H1 (cell line): ENCODE measurements at regions not wholly inside any gene's neighbourhood (a gene's known extent, or its start where the extent isn't known, plus 50 kb on each side); places are given as distances from the start of the nearest gene placed in this dataset.
"Not testable (repeated sequence)": the region's sequence is repeated elsewhere in the genome, so short reads cannot be mapped to it uniquely, and the experiment has no call there.

Source experiments
- CTCF ChIA-PET: fragments of 300-600 bp; sonication (Branson Sonifier 250); formaldehyde crosslinking; loops from one replicate; lab custom pipeline; 2021; ENCODE audit not compliant: partially characterized antibody; lab: Charles Lee
- POLR2A ChIA-PET: fragments of 300-600 bp; sonication (Branson Sonifier 250); formaldehyde crosslinking; loops from one replicate; lab custom pipeline; 2021; ENCODE audit warnings: inconsistent platforms; ENCODE audit not compliant: partially characterized antibody; lab: Charles Lee
- DNase-seq, 2 experiments: peaks; one replicate each; pipeline versions ENCODE4 v3.0.0 to v3.0.0-alpha.2; 2010 to 2022; ENCODE audit warnings: low spot score in 2 of 2, low read depth in 1 of 2, mixed read lengths in 1 of 2
- FAIRE-seq: peaks from 2 replicates; lab custom pipeline; 2011; peaks lifted over from hg19 to GRCh38; lab: Jason Lieb, UNC
- H2AFZ ChIP-seq: 2 replicates; pipeline ENCODE4 v1.8.1; 2012; ENCODE audit warnings: low read length, inconsistent platforms
- H2AK5ac ChIP-seq: 2 replicates; pipeline ENCODE4 v1.6.1; 2013; ENCODE audit warnings: low read depth, low read length
- H2BK120ac ChIP-seq: replicated peaks from 2 replicates; pipeline ENCODE3; 2013; ENCODE audit warnings: low read depth, low read length, inconsistent platforms
- H2BK12ac ChIP-seq: 2 replicates; pipeline ENCODE4 v1.6.1; 2013; ENCODE audit warnings: low read depth, low read length
- H2BK15ac ChIP-seq: 2 replicates; pipeline ENCODE4 v1.6.1; 2013; ENCODE audit warnings: low read length
- H2BK20ac ChIP-seq: 2 replicates; pipeline ENCODE4 v1.6.1; 2013; ENCODE audit warnings: low read length
- H2BK5ac ChIP-seq: 2 replicates; pipeline ENCODE4 v1.6.1; 2013; ENCODE audit warnings: low read depth, low read length
- H3K14ac ChIP-seq: 2 replicates; pipeline ENCODE4 v1.6.1; 2013; ENCODE audit warnings: inconsistent platforms; ENCODE audit not compliant: insufficient read length
- H3K18ac ChIP-seq: 2 replicates; pipeline ENCODE4 v1.6.1; 2013; ENCODE audit warnings: low read length; ENCODE audit errors: extremely low read depth
- H3K23ac ChIP-seq: 2 replicates; pipeline ENCODE4 v1.6.1; 2013; ENCODE audit warnings: inconsistent platforms; ENCODE audit not compliant: insufficient read length
- H3K23me2 ChIP-seq: 2 replicates; pipeline ENCODE4 v1.6.1; 2013; ENCODE audit warnings: low read depth, low read length
- H3K27ac ChIP-seq: 2 replicates; pipeline ENCODE4 v1.6.1; 2011; ENCODE audit warnings: low read depth, low read length, inconsistent platforms
- H3K27me3 ChIP-seq, 4 experiments: replicated peaks in 1 of 4; 1 replicate in 1 of 4; 2 replicates in 3 of 4; pipeline versions ENCODE4 v1.6.1 to v1.8.1; 2011 to 2013; ENCODE audit warnings: low read length in 3 of 4, mild to moderate bottlenecking in 3 of 4, inconsistent platforms in 2 of 4, mixed read lengths in 2 of 4, moderate library complexity in 1 of 4; ENCODE audit not compliant: control insufficient read depth in 3 of 4, insufficient read depth in 3 of 4; ENCODE audit errors: extremely low read depth in 1 of 4
- H3K36me3 ChIP-seq, 4 experiments: 2 replicates each; pipeline versions ENCODE4 v1.6.1 to v1.8.1; 2011 to 2013; ENCODE audit warnings: mild to moderate bottlenecking in 4 of 4, low read length in 3 of 4, moderate library complexity in 2 of 4, control low read depth in 1 of 4, inconsistent platforms in 1 of 4; ENCODE audit not compliant: insufficient read depth in 4 of 4, control insufficient read depth in 2 of 4
- H3K4ac ChIP-seq: replicated peaks from 2 replicates; pipeline ENCODE3; 2013; ENCODE audit warnings: low read length, low read depth, mixed read lengths, inconsistent platforms; ENCODE audit not compliant: insufficient read length
- H3K4me1 ChIP-seq, 4 experiments: replicated peaks in 1 of 4; 1 replicate in 1 of 4; 2 replicates in 3 of 4; pipeline versions ENCODE4 v1.6.1 to v1.8.1; 2011 to 2013; ENCODE audit warnings: low read length in 3 of 4, inconsistent platforms in 2 of 4, mixed read lengths in 1 of 4; ENCODE audit not compliant: insufficient read depth in 4 of 4, control insufficient read depth in 3 of 4
- H3K4me2 ChIP-seq, 2 experiments: 2 replicates each; pipeline versions ENCODE4 v1.6.1 to v1.8.1; 2011 to 2013; ENCODE audit warnings: low read depth in 2 of 2, low read length in 2 of 2, control low read depth in 1 of 2, inconsistent platforms in 1 of 2, mild to moderate bottlenecking in 1 of 2; ENCODE audit not compliant: insufficient read depth in 1 of 2
- H3K4me3 ChIP-seq, 4 experiments: fragments of 200-600, 300-600 bp in 1 of 4; sonication (generic), shearing (Covaris generic), sonication (Bioruptor Twin) in 1 of 4; 2 replicates each; pipeline versions ENCODE4 v1.5.1 to v1.8.1; 2011 to 2016; ENCODE audit warnings: low read length in 4 of 4, low read depth in 3 of 4, control low read depth in 2 of 4, inconsistent platforms in 2 of 4, mild to moderate bottlenecking in 2 of 4, mixed read lengths in 1 of 4, moderate library complexity in 1 of 4; ENCODE audit not compliant: insufficient read depth in 2 of 4; ENCODE audit errors: extremely low read depth in 1 of 4
- H3K56ac ChIP-seq: replicated peaks from 2 replicates; pipeline ENCODE3; 2013; ENCODE audit warnings: low read depth, mild to moderate bottlenecking, mixed read lengths, low read length, inconsistent platforms; ENCODE audit not compliant: insufficient read length
- H3K79me1 ChIP-seq: 2 replicates; pipeline ENCODE4 v1.6.1; 2013; ENCODE audit warnings: low read depth, low read length, control low read depth
- H3K79me2 ChIP-seq, 2 experiments: 2 replicates each; pipeline versions ENCODE4 v1.6.1 to v1.8.1; 2012 to 2013; ENCODE audit warnings: low read length in 2 of 2, mild to moderate bottlenecking in 2 of 2, inconsistent platforms in 1 of 2; ENCODE audit not compliant: insufficient read depth in 2 of 2, control insufficient read depth in 1 of 2
- H3K9ac ChIP-seq, 4 experiments: replicated peaks in 1 of 4; 1 replicate in 1 of 4; 2 replicates in 3 of 4; pipeline versions ENCODE4 v1.6.1 to v1.8.1; 2011 to 2013; ENCODE audit warnings: low read depth in 3 of 4, low read length in 3 of 4, control low read depth in 2 of 4, mild to moderate bottlenecking in 2 of 4, moderate library complexity in 2 of 4, inconsistent platforms in 1 of 4; ENCODE audit errors: extremely low read depth in 1 of 4
- H3K9me3 ChIP-seq, 2 experiments: 2 replicates each; pipeline versions ENCODE4 v1.6.1 to v1.8.1; 2012 to 2013; ENCODE audit warnings: mild to moderate bottlenecking in 2 of 2, moderate library complexity in 2 of 2, control low read depth in 1 of 2, inconsistent platforms in 1 of 2, low read depth in 1 of 2, low read length in 1 of 2, mixed read lengths in 1 of 2; ENCODE audit not compliant: insufficient read depth in 2 of 2
- H4K20me1 ChIP-seq, 2 experiments: replicated peaks in 1 of 2; 2 replicates each; pipeline versions ENCODE3 to v1.8.1; 2011 to 2013; ENCODE audit warnings: inconsistent platforms in 2 of 2, low read length in 2 of 2, mild to moderate bottlenecking in 1 of 2; ENCODE audit not compliant: insufficient read depth in 2 of 2, control insufficient read depth in 1 of 2
- H4K5ac ChIP-seq: 2 replicates; pipeline ENCODE4 v1.6.1; 2013; ENCODE audit warnings: low read length, low read depth, mixed read lengths, inconsistent platforms; ENCODE audit not compliant: insufficient read length
- H4K8ac ChIP-seq: 2 replicates; pipeline ENCODE4 v1.8.0; 2013; ENCODE audit warnings: mild to moderate bottlenecking, moderate library complexity, low read length, inconsistent platforms; ENCODE audit not compliant: insufficient read depth; ENCODE audit errors: extremely low read depth
- H4K91ac ChIP-seq: replicated peaks from 2 replicates; pipeline ENCODE3; 2013; ENCODE audit warnings: low read length, mixed read lengths, inconsistent platforms; ENCODE audit not compliant: insufficient read length
- WGBS, 2 experiments: shearing (Covaris generic) in 1 of 2; methylation state at CpG; one replicate each; pipeline versions ENCODE4 v1.1.6 to v1.1.7; 2013 to 2015; ENCODE audit warnings: low lambda C conversion rate in 2 of 2, mixed read lengths in 2 of 2, inconsistent platforms in 1 of 2, low coverage in 1 of 2, missing lambda C conversion rate in 1 of 2; ENCODE audit not compliant: insufficient replicate concordance in 2 of 2, insufficient coverage in 1 of 2, insufficient read length in 1 of 2; ENCODE audit errors: extremely low coverage in 1 of 2, missing lambda C conversion rate in 1 of 2; 5-methylcytosine and 5-hydroxymethylcytosine counted together

GRCh38 chr20:22692620-22693019 lies 108.2 kb upstream of the FOXA2 start:
- H4K91ac ChIP-seq, FAIRE-seq, H3K9me3 ChIP-seq, H2BK15ac ChIP-seq, DNase-seq, H3K27me3 ChIP-seq, H3K14ac ChIP-seq, H4K8ac ChIP-seq, H3K18ac ChIP-seq, H3K9ac ChIP-seq, H3K4me1 ChIP-seq, H3K79me1 ChIP-seq, H3K4me2 ChIP-seq, H3K79me2 ChIP-seq, H2BK5ac ChIP-seq, H3K23ac ChIP-seq, H4K5ac ChIP-seq, H3K56ac ChIP-seq, H2AK5ac ChIP-seq, H2BK20ac ChIP-seq, H2BK120ac ChIP-seq, H2AFZ ChIP-seq, H3K23me2 ChIP-seq, H4K20me1 ChIP-seq, H2BK12ac ChIP-seq, H3K4ac ChIP-seq, H3K4me3 ChIP-seq, H3K27ac ChIP-seq, H3K36me3 ChIP-seq, POLR2A ChIA-PET: not testable (repeated sequence)
- WGBS, 2 experiments: 95% methylated on average over 6 of the region's 6 CpGs; no CpG with 5 or more reads in 1 of the 2 experiments
- CTCF ChIA-PET: interaction anchor here (0.6 to 5.7 kb wide), 47 partner anchors 9 to 1077 kb away, joined by 3 to 48 read pairs (median 5); no protein-coding TSS in a partner anchor
